HG03095 (cell line): ENCODE measurements at regions not wholly inside any gene's neighbourhood (a gene's known extent, or its start where the extent isn't known, plus 50 kb on each side); places are given as distances from the start of the nearest gene placed in this dataset.

ENCODE experiments used
- ATAC-seq: cut with Tn5 transposase; IDR thresholded peaks from one replicate; pipeline ENCODE4 v1.9.1; 2021; ENCODE audit warnings: moderate library complexity; ENCODE audit not compliant: unreplicated experiment

DNA sequence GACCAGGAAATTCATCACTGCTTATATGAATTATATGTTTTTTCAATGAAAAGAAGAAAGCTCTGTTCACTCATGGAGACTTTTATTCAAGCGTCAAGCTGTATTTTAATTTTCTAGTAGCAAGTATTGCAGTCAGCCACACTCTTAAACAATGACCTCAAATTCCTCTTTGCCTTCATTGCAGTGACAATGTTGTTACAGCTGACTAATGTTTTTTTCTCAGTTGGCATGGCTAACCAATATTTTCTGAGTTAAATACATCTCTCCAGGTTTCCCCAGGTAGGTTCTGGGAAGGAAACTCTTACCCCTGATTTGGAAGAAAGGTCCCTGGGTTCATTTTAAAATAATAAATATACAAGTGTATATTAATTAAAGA, 241.5 kb downstream of the WDR11 start:
- no peak for ATAC-seq

DNA sequence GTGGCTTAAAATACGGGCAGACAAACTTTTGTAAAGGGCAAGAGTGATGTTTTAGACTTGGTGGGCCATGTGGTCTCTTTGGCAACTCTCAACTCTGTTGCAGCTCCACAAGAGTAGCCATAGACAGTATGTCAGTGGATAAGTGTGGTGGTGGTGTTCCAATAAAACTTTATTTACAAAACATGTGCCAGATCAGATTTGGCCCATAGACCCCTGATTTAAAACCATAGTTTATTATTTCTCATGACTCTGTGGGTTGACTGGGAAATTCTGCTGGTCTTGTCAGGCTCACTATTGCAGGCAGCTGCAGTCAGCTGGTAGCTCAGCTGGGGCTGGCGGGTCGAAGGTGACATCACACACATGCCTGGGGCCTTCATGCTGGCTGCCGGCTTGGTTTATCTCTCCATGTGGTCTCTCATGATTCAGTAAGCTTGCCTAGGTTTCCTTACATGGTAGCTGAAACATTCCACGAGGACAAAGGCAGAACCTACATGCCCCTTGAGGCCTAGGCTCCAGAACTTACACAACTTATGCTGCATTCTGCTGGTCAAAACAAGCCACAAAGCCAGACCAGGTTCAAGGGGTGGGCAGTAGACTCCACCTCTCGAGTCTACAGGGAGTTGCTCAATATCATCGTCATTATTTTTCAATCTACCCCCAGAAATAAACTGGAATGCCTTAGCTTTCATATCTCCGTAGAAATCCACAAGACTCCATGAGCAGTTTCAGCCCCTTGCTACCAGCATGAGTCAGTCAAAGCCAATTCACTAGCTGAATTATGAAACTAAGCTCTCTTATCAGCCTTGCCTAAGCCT, 245.7 kb downstream of the WDR11 start:
- ATAC-seq = no peak

DNA sequence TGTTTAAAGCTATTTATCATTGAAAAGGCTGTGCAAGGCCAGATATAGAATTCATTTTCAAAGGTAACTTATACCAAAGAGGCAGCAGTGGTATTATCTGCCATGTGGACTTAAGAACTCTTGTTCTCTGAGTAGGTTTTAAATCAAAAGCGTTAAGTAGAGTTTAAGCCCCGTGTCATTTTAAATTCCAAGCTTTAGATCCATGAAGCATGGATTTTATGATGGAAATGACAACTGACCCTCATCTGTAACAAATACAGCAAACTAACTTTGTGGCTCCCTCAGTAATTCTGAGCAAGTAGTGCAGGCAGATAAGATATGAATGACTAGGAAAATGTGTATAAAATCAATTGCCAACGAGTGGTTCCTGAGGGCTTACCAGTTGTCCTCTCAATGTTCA, 247.0 kb downstream of the WDR11 start:
- ATAC-seq = no peak

- no peak for ATAC-seq
Observed at GRCh38 chr10:121098751-121099150, 247.6 kb downstream of the WDR11 start.

DNA sequence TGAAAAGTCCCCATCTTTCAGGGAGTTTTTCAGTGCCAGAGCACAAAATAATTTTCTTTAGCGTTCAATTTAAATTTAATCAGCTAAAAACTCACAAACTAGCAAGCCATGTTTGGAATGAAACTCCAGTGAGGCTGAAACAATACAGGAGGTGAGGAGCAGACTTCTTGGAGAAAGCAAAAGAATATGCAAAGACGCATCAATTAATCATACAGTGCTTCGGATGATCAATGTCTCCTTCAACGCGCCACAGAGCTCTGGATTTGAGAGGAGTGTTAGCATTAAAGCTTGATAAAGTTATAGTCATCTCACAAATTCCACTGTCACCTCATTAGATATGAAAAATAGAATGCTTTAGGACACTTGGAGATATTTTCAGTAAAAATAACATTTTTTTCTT, 248.0 kb downstream of the WDR11 start:
- no peak for ATAC-seq

DNA sequence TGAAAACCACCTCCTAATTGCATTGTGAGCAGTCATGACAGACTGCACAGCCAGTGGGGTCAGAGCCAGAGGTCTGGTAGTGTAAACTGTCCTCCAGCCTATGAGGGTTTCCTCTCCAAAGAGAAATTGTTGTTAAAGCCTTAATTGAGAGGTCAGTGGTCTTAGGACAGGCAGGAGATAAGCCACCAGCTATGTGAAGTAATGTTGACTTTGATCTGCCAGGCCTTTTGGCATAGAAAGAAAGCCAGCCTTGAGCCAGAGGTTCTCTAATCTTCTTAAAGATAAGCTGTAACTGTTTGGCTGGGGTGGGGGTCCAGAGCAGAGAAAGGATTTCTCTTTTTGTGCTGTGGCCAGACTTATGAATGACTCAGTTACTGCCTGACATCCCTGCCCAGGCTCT, 248.4 kb downstream of the WDR11 start:
- ATAC-seq = no peak

- ATAC-seq = no peak
Observed at GRCh38 chr10:121101561-121101960, 250.4 kb downstream of the WDR11 start.

GRCh38 chr10:121102706-121103105, 251.5 kb downstream of the WDR11 start:
- no peak for ATAC-seq

- no peak for ATAC-seq
Observed at GRCh38 chr10:121104476-121105111, 253.4 kb downstream of the WDR11 start.

- no peak for ATAC-seq
Observed at GRCh38 chr10:121106611-121107010, 255.4 kb downstream of the WDR11 start.

- no peak for ATAC-seq
Observed at GRCh38 chr10:121108051-121108450, 256.9 kb downstream of the WDR11 start.

GRCh38 chr10:121110369-121110768, 259.2 kb downstream of the WDR11 start:
- no peak for ATAC-seq

GRCh38 chr10:121112136-121112535, 261.0 kb downstream of the WDR11 start:
- ATAC-seq = no peak

- no peak for ATAC-seq
Observed at GRCh38 chr10:121112579-121113384, 261.6 kb downstream of the WDR11 start.

- ATAC-seq = no peak
Observed at GRCh38 chr10:121113385-121113696, 262.2 kb downstream of the WDR11 start.

DNA sequence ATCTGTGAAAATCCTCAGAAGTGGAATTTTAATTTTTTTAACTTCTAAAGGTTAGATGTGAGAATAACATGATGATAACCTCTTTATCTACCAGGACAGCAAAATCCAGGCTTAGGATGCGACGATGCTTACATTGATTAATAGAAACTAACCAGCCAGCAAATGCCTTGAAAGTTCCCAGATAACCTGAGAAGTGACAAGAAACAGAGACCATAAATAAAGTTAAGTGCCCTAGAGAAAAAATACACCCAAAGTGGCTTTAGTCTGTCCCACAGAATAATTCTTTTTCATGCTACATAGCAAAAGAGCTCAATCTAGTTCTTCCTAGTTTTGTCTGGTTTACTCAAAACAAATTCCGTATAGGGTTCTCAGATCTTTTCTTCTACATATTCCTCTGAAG, 262.7 kb downstream of the WDR11 start:
- no peak for ATAC-seq

GRCh38 chr10:121115154-121115553, 264.0 kb downstream of the WDR11 start:
- ATAC-seq = no peak

- ATAC-seq = no peak
Observed at GRCh38 chr10:121121462-121121861, 270.3 kb downstream of the WDR11 start.

- ATAC-seq = no peak
Observed at GRCh38 chr10:121127151-121127906, 276.2 kb downstream of the WDR11 start.

GRCh38 chr10:121128164-121128563, 277.0 kb downstream of the WDR11 start:
- ATAC-seq = no peak

DNA sequence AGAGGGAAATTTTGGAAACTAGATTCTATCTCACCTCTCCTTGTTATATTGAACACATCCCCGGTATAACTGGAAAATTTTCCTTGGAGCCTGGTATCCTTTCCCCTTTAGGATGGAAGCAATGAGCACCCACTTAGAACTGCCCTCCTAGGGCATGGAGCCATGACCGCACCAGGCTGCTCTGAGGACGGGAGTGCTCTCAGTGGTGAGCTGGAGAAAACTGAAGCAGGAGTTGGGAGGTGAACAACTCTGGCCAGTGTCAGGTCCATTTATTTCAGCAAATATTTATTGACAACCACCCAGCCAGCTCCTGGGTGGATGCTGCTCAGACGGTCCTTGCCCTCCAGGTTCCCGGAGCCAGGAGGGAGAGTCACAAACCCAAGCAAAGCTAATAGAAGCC, 278.1 kb downstream of the WDR11 start:
- ATAC-seq = no peak
